ENCODE measurements at regions not wholly inside any gene's neighbourhood (a gene's known extent, or its start where the extent isn't known, plus 50 kb on each side); places are given as distances from the start of the nearest gene placed in this dataset.

GRCh38 chr4:145301386-145302080, 121.1 kb upstream of the OTUD4 start:
- TF ChIP-seq CTCF (IDR thresholded peaks at IDR 0.05) (no peak), POLR2A (IDR thresholded peaks at IDR 0.05) (no peak), POLR2AphosphoS5 (IDR thresholded peaks at IDR 0.05) (no peak)

Measured in breast epithelium (tissue), 3 donors.